GM10248 (cell line): ENCODE measurements at regions not wholly inside any gene's neighbourhood (a gene's known extent, or its start where the extent isn't known, plus 50 kb on each side); places are given as distances from the start of the nearest gene placed in this dataset.

Experiments used
- CTCF ChIA-PET: fragments of 300-600 bp; sonication (Branson Sonifier 250); formaldehyde crosslinking; extraction: SDS; loops from one replicate; lab custom pipeline; 2021; ENCODE audit warnings: antibody characterized with exemption; lab: Yijun Ruan, JAX
- POLR2A ChIA-PET: fragments of 350-650 bp; sonication (Branson Sonifier 250); formaldehyde crosslinking; extraction: SDS; loops from one replicate; lab custom pipeline; 2020; ENCODE audit warnings: antibody characterized with exemption; lab: Yijun Ruan, JAX
- DNase-seq: peaks from one replicate; pipeline ENCODE4 v3.0.0; 2012; ENCODE audit errors: extremely low spot score
- CTCF ChIP-seq: IDR thresholded peaks from 2 replicates; pipeline ENCODE4 v1.5.1; 2012; ENCODE audit warnings: mild to moderate bottlenecking, low read depth; ENCODE audit errors: extremely low read depth, missing control alignments, control extremely low read depth

- no peak for TF ChIP-seq CTCF
- ChIA-PET CTCF (no interaction called here), POLR2A (no interaction called here)
- no peak for DNase-seq
These were observed 113.3 kb downstream of the PPP1R2C start for GRCh38 chrX:42664680-42665079.

- no peak for DNase-seq
- no peak for TF ChIP-seq CTCF
- POLR2A ChIA-PET: no interaction called here
- CTCF ChIA-PET: no interaction called here
These were observed 149.5 kb downstream of the PPP1R2C start for GRCh38 chrX:42628471-42628870.

- TF ChIP-seq CTCF: no peak
- no peak for DNase-seq
- ChIA-PET POLR2A (no interaction called here), CTCF (no interaction called here)
These were observed 150.1 kb downstream of the PPP1R2C start for GRCh38 chrX:42627891-42628290.

GRCh38 chrX:42624524-42624923, 153.4 kb downstream of the PPP1R2C start:
- POLR2A ChIA-PET: no interaction called here
- DNase-seq: no peak
- CTCF ChIA-PET: no interaction called here

GRCh38 chrX:42619068-42619467, 158.9 kb downstream of the PPP1R2C start:
- DNase-seq: no peak
- no peak for TF ChIP-seq CTCF
- ChIA-PET CTCF (no interaction called here), POLR2A (no interaction called here)

More at GRCh38 chrX:42624524-42624923, 153.4 kb downstream of the PPP1R2C start:
- no peak for TF ChIP-seq CTCF

GRCh38 chrX:42616981-42617380, 161.0 kb downstream of the PPP1R2C start:
- no peak for DNase-seq
- ChIA-PET CTCF (no interaction called here), POLR2A (no interaction called here)
- TF ChIP-seq CTCF: no peak

GRCh38 chrX:42615161-42615563, 162.8 kb downstream of the PPP1R2C start:
- no peak for DNase-seq
- CTCF ChIA-PET: interaction anchor here (1.1 to 1.3 kb wide), 3 partner anchors 10 to 17 kb away, joined by 3 to 4 read pairs (median 3); no protein-coding TSS in a partner anchor
- no peak for TF ChIP-seq CTCF
- POLR2A ChIA-PET: no interaction called here
